ENCODE measurements at regions not wholly inside any gene's neighbourhood (a gene's known extent, or its start where the extent isn't known, plus 50 kb on each side); places are given as distances from the start of the nearest gene placed in this dataset.

DNA sequence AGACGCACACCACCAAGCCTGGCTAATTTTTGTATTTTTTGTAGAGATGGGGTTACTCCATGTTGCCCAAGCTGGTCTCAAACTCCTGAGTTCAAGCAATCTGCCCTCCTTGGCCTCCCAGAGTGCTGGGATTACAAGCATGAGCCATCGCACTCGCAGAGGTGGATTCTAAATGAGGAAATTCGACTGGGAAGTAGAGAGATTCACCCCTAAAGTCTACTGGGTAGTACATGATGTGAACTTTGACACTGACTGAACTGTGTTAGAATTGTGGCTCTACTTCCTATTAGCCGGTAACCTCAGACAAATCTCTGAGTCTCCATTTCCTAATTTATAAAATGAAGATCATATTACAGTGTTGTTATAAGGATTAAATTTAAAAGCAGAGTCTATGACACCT is 276.0 kb upstream of the NR5A2 start:
- Histone ChIP-seq H3K9me2 (replicated peaks; ENCODE audit: insufficient read depth, low read length) (no peaks in the 10 kb centered on the region), H3K4me3 (ENCODE audit: insufficient read depth, low read length, poor library complexity, severe bottlenecking) (no peak overlapping the region), H3K79me2 (ENCODE audit: insufficient read depth, low read length) (no peaks in the 10 kb centered on the region), H3K27me3 (ENCODE audit: low read length) (no peaks in the 10 kb centered on the region), H3K4me2 (ENCODE audit: low read depth, low read length, poor library complexity, severe bottlenecking) (no peak overlapping the region), H3K36me3 (ENCODE audit: low read length) (no peaks in the 10 kb centered on the region), H4K20me1 (ENCODE audit: low read depth, low read length) (no peaks in the 10 kb centered on the region), H3F3A (ENCODE audit: insufficient read depth) (no peaks in the 10 kb centered on the region), H2AFZ (ENCODE audit: low read depth, low read length, severe bottlenecking) (no peak overlapping the region), H3K9me3 (ENCODE audit: insufficient read depth, low read length) (no peaks in the 10 kb centered on the region), H3K9ac (ENCODE audit: low read length) (no peak overlapping the region), H3K27ac (ENCODE audit: low read depth, low read length) (no peak overlapping the region)
- no peak for TF ChIP-seq EZH2phosphoT487 (conservative IDR thresholded peaks at IDR 0.05; ENCODE audit: low read length)
- TF ChIP-seq, protein P1, sequence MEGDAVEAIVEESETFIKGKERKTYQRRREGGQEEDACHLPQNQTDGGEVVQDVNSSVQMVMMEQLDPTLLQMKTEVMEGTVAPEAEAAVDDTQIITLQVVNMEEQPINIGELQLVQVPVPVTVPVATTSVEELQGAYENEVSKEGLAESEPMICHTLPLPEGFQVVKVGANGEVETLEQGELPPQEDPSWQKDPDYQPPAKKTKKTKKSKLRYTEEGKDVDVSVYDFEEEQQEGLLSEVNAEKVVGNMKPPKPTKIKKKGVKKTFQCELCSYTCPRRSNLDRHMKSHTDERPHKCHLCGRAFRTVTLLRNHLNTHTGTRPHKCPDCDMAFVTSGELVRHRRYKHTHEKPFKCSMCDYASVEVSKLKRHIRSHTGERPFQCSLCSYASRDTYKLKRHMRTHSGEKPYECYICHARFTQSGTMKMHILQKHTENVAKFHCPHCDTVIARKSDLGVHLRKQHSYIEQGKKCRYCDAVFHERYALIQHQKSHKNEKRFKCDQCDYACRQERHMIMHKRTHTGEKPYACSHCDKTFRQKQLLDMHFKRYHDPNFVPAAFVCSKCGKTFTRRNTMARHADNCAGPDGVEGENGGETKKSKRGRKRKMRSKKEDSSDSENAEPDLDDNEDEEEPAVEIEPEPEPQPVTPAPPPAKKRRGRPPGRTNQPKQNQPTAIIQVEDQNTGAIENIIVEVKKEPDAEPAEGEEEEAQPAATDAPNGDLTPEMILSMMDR (IDR thresholded peaks at IDR 0.05; ENCODE audit: insufficient read depth, low read length, poor library complexity, severe bottlenecking), result no peak

DNA sequence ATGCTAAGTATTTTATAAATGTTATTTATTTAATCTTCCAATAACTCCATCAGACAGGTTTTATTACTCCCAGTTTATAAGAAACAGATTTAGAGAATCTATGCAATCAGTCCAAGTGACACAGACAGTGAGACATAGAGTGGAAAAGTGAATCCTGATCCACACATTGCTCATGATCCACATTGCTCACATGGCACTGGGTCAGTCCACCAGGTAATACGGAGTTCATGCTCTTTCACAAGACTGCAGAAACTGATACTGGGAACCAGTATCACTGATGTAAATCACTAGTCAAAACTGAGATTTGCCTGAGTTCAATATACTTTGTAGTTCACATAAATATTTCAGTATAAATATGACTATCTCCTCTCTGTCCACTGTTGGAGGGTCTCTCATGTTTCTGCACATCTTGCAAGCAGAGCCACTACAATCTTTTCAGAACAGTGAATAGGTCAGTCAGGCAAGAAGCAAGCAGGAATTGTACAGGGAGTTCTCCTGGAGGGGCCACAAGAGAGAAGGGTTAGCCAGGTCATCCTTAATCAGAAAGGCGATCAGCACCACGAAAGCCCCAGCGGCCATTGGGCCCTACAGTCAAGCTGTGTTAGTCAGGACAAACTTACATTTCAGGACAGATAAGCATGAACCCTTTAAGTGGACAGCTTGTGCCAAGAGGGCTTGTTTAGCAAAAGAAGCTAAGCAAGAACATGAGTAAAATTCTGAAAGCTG is 275.4 kb upstream of the NR5A2 start:
- no peak overlapping the region for H3K4me3 ChIP-seq (ENCODE audit: insufficient read depth, low read length, poor library complexity, severe bottlenecking)
- TF ChIP-seq, protein P1 (IDR thresholded peaks at IDR 0.05; ENCODE audit: insufficient read depth, low read length, poor library complexity, severe bottlenecking), result no peak
- no peak for TF ChIP-seq EZH2phosphoT487 (conservative IDR thresholded peaks at IDR 0.05; ENCODE audit: low read length)
- no peak overlapping the region for H3K4me2 ChIP-seq (ENCODE audit: low read depth, low read length, poor library complexity, severe bottlenecking)
- no peaks in the 10 kb centered on the region for H3F3A ChIP-seq (ENCODE audit: insufficient read depth)
- H3K36me3 ChIP-seq (ENCODE audit: low read length), result no peaks in the 10 kb centered on the region
- no peaks in the 10 kb centered on the region for H3K9me2 ChIP-seq (replicated peaks; ENCODE audit: insufficient read depth, low read length)
- no peaks in the 10 kb centered on the region for H3K79me2 ChIP-seq (ENCODE audit: insufficient read depth, low read length)
- no peak overlapping the region for H2AFZ ChIP-seq (ENCODE audit: low read depth, low read length, severe bottlenecking)
- H3K27ac ChIP-seq (ENCODE audit: low read depth, low read length), result no peak overlapping the region
- H3K9ac ChIP-seq (ENCODE audit: low read length), result no peak overlapping the region
- H4K20me1 ChIP-seq (ENCODE audit: low read depth, low read length), result no peaks in the 10 kb centered on the region
- H3K9me3 ChIP-seq (ENCODE audit: insufficient read depth, low read length), result no peaks in the 10 kb centered on the region
- no peaks in the 10 kb centered on the region for H3K27me3 ChIP-seq (ENCODE audit: low read length)

DNA sequence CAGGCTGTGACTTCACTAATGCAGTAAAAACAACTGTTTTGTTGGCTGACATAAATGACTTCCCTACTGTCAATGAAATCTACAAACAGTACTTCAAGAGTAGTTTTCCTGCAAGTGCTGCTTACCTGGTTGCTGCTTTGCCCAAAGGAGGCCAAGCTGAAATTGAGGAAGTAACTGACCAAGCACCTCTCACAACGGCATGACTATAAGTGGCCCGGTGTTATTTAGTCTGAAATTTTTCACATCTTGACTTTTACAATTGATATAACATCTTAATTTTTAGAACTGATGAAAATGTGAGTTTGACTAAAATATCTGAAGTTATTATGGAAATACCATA is 274.9 kb upstream of the NR5A2 start:
- no peak overlapping the region for H3K9ac ChIP-seq (ENCODE audit: low read length)
- TF ChIP-seq, protein P1 (IDR thresholded peaks at IDR 0.05; ENCODE audit: insufficient read depth, low read length, poor library complexity, severe bottlenecking), result no peak
- no peak for TF ChIP-seq EZH2phosphoT487 (conservative IDR thresholded peaks at IDR 0.05; ENCODE audit: low read length)
- no peaks in the 10 kb centered on the region for H4K20me1 ChIP-seq (ENCODE audit: low read depth, low read length)
- H3F3A ChIP-seq (ENCODE audit: insufficient read depth), result no peaks in the 10 kb centered on the region
- no peaks in the 10 kb centered on the region for H3K27me3 ChIP-seq (ENCODE audit: low read length)
- no peak overlapping the region for H3K4me2 ChIP-seq (ENCODE audit: low read depth, low read length, poor library complexity, severe bottlenecking)
- no peak overlapping the region for H2AFZ ChIP-seq (ENCODE audit: low read depth, low read length, severe bottlenecking)
- H3K4me3 ChIP-seq (ENCODE audit: insufficient read depth, low read length, poor library complexity, severe bottlenecking), result no peak overlapping the region
- no peaks in the 10 kb centered on the region for H3K9me2 ChIP-seq (replicated peaks; ENCODE audit: insufficient read depth, low read length)
- H3K27ac ChIP-seq (ENCODE audit: low read depth, low read length), result no peak overlapping the region
- no peaks in the 10 kb centered on the region for H3K36me3 ChIP-seq (ENCODE audit: low read length)
- no peaks in the 10 kb centered on the region for H3K79me2 ChIP-seq (ENCODE audit: insufficient read depth, low read length)
- H3K9me3 ChIP-seq (ENCODE audit: insufficient read depth, low read length), result no peaks in the 10 kb centered on the region
